DMS 273 treated with DMSO at 0.1 percent for 48 hours (cell line): ENCODE measurements at regions not wholly inside any gene's neighbourhood (a gene's known extent, or its start where the extent isn't known, plus 50 kb on each side); places are given as distances from the start of the nearest gene placed in this dataset.

Source experiments
- DNase-seq: peaks from one replicate; lab custom pipeline; 2025; lab: John Stamatoyannopoulos, UW

DNA sequence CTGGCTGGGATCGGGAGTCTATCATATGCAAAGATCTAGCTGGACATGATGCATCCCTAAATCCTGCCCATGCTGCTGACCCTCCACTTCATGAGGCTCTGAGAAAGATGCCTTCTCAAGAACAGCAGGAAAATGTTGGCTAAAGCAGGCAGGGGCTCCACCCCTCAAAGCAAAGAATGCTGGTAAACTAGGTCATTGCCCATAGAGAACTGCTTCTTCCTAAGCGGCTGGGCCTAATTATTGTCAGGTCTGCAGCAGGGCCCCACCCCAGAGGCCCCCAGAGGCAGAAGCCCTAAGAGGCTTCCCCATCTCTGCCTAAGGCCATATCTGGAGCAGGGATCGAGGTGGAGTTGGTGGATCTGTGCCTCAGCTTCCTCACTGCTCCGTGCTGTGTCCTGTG lies 447.4 kb upstream of the PROK2 start:
- no peak for DNase-seq

DNA sequence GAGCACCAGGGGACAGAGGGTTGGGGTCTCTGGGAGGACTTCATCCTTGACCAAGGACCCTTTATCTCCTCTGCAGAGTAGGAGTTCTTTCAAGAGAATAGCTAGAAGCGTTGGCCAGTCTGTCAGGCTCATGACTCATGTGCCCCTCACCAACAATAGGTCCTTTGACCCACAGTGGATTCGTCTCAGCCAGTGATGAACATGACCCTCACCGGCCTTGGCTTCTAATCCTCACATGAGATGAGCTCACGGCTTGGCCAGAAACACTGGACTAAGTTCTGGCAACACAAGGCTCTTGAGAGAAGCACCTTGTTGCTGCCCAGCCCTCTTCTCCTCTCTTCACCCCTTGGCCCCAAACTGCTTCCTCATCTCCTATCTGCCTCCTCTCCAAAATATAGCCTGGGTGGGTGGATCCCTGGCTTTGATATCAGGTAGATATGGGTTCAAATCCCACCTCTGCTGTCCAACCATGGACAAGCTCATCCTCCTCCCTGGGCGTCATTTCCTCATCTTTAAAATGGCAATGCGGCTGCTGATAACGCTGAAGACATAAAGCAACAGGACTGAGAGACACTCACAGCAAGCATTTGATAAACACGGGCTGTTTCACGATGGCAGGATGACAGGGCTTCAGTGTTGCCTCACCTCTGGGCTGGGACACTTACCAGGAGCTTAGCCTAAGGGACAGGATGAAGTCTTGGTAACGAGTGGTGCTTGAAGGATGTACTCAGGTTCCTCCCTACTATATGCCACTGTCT lies 446.7 kb upstream of the PROK2 start:
- DNase-seq: no peak

DNA sequence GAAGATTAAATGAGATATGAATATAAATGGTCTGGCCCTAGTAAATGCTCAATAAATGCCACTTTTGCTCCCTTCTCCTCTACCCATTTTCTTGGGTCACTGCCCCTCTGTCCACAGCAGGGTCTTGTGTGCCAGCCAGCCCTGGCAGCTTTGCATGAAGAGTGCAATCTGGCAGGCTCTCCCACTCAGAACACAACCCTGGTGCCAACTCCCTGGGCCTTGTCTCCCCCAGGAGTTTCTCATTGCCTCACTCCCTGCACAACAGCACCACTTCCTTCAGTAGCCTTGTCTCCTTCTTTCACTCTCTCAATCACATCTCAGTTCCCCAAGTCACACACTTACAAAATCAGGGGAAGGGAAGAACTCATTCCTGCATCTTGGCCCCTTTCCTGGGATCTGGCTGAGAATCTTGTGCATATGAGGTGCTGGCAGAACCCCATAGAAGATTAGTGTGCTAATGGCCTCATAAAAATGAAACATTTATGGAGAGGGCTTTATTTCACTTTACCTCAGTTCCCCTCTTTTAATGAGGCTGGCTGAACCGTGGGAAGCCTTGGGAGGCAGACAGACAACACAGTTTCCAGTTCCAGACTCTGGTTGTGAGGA lies 445.9 kb upstream of the PROK2 start:
- no peak for DNase-seq

DNA sequence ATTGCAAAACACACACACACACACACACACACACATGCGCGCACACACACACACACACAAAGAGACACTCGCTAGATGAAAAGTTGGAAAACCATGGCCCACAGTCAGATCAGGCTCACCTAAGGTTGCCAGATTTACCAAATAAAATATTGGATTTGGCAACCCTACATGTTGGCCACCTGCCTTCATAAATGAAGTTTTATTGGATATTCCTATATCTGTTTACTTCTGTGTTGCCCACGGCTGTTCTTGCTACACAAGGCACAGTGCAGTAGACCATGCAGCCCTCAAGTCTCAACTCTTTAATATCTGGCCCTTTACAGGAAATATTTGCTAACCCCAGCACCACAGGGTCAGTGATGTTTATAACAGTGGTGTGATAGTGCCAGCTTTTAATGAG lies 445.0 kb upstream of the PROK2 start:
- no peak for DNase-seq

DNA sequence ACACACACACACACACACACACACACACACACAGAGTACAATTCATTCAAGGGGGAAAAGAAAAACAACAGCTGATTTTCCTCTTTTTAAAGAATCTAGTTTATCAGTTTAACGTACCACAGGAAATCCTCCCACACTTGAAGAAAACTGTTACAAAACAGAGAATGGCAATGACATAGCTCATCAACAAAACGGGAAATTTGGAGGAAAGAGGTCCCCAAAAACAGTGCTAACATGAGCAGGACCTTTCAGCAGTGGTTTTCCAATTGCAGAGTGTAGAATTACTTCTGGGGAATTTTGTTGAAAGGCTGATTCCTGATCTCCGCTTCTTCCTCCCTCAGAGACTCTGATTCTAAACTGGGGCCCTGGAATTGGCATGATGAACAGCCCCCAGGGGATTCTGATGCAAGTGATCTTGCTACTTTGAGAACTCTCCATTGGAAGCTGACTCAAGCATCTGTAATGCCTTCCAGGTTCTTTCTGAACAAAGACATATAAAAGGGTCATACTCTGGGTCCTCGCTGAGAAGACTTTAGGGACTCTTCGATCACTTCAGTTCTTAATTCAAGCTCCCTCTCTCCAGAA lies 442.6 kb upstream of the PROK2 start:
- DNase-seq: no peak

DNA sequence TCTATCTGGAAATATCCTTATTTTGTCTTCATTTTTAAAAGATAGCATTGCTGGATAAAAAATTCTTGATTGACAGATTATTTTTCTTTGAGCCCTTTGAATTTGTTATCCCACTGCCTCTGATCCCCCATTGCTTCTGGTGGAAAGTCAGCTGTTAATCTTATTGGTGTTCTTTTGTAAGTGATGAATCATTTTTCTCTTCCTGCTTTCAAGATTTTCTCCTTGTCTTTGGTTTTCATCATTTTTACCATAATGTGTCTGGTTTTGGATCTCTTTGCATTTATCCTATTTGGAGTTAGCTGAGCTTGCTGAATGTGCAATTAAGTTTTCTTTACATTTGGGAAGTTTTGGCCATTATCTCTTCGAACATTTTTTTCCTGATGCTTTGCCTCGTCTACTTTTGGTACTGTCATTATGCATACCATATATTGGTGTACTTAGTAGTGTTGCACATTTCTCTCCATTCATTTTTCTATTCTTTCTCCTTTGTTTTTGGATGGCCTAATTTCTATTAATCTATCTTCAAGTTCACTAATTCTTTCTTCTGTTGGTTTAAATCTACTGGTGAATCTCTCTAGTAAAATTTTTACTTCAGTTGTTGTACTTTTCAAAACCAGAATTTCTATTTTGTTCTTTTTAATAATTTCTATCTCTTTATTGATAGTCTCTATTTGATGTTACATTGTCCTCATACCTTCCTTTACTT lies 440.0 kb upstream of the PROK2 start:
- DNase-seq: no peak

DNA sequence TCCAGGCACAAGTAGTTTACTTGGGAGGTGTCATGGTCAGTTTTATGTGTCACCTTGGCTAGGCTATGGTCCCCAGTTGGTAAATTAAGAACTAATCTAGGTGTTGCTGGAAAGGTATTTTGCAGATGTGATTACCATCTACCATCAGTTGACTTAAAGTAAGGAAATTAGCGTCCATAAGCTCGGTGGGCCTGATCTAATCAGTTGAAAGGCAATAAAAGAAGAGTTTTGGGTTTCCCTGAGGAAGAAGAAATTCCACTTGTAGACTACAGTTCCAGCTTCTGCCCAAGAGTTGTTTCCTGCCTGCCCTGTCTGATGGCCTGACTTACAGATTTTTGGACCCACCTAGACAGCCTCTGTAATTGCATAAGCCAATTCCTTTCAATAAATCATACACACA lies 438.7 kb upstream of the PROK2 start:
- DNase-seq: no peak

DNA sequence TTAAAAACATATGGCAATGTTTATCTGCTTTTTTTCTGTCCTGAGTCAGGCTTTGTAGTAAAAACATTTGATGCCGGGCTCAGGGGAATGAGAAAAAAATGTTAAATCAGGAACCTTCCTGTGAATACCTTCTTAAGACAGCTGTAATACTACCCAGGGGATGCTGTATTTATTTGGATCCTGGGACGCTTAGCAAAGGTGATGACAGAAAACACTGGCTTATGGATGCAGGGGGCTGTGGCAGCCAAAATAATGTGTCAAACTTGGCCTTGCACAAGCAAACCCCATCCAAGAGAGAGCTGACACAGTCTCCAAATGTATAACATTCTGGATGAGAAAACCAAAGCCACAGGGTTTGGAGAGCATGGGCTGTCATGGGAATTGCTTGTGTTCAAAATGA lies 438.2 kb upstream of the PROK2 start:
- no peak for DNase-seq

DNA sequence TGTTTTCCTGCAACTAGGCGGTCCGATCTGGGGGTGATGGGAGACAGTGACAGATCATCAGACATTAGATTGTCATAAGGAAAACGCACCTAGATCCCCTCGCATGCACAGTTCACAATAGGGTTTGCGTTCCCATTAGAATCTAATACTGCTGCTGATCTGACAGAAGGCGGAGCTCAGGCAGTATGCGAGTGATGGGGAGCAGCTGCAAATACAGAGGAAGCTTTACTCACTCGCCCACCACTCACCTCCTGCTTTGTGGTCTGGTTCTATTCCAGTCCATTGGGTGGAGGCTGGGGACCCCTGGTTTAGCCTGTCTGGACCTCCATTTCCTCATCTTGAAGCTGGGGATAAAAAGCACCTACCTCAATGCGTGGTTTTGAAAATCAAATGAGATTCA lies 437.5 kb upstream of the PROK2 start:
- no peak for DNase-seq

DNA sequence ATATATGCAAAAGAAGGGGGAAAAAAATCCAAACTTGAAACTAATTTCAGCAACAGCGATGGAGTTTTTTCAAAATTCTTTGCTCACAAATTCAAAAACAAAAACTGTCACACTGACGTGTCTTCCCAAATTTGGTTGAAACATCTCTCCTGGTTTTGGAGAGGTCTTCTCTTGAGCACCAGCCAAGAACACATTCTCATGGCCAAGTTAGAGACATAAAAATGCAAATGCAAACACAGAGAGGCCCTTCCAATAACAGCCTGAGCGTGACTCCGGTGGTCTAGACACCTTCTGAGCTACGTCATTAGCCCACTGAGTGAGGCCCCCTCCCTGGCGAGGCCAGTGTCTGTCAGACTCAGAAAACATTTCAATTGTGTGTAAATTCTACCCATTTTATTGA lies 436.0 kb upstream of the PROK2 start:
- no peak for DNase-seq

DNA sequence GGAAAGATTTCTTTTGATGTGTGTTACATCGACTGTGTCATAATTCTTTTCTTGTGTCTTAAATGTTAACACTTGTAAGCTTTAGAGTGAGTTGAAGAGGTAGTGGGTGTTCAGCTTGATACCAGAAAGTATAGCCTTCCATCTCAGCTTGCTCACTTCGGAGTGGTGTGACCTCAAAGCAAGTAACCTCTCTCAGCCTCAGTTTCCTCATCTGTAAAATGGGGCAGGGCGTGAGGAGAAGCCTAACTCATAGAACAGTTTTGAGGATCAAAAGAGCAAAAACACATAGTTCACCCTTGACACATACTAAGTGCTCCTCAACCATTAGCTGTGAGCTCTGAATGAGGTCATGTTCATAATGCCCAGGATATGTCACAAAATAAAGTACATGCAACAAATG lies 434.8 kb upstream of the PROK2 start:
- DNase-seq: no peak

DNA sequence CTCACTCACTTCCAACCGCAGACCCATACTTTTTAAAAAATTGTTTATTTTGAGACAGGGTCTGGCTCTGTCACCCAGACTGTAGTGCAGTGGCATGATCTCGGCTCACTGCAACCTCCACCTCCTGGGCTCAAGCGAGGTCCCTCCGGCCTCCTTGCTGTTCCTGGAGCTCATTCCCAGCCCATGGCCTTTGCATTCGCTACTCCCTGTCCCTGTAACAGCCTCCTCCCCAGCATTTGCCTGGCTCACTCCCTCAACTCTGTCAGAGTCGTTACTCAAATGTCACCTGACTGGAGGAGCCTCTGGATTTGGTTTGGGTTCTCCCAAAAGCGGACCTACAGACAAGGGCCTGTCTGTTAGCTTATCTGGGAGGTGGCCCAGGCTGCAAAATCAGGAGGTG lies 432.6 kb upstream of the PROK2 start:
- no peak for DNase-seq

DNA sequence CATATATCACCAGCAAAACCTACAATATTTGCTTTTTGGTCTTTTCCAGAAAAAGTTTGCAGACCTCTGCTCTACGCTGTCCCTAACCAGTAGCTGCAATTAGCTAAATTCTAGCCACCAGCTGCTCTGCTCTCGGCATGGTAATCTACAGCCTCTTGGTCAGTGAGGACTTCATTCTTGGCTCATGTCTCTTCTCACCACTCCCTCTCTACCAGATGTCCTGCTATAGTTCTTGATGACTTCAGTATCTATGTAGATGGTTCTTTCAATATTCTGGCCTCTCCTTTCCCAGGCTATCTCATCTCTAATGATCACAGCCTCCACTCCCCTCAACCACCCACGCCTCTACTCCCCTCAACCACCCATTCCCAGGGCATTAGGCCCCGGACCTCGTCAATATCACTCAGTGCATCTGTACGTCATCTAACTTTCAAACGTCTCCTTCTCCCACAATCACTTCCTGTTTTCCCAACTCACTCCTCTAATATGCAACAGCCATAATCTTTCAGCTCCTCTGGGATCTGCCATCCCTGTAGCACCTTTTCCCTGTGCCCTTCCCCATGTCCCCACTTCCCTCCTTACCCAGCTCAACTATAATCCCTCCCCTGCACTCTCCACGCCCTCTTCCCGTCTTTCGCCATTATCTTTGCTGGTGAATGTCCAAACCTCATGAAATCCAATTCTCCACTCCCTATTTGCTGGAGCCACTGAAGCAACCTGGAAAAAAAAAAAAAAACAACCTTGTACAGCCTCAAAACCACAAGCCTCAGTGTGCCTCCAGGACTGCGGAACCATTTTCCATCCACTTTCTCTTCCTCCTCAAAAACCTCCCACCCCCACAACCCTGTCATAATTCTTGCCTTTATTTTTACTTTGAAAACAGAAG lies 429.4 kb upstream of the PROK2 start:
- no peak for DNase-seq

DNA sequence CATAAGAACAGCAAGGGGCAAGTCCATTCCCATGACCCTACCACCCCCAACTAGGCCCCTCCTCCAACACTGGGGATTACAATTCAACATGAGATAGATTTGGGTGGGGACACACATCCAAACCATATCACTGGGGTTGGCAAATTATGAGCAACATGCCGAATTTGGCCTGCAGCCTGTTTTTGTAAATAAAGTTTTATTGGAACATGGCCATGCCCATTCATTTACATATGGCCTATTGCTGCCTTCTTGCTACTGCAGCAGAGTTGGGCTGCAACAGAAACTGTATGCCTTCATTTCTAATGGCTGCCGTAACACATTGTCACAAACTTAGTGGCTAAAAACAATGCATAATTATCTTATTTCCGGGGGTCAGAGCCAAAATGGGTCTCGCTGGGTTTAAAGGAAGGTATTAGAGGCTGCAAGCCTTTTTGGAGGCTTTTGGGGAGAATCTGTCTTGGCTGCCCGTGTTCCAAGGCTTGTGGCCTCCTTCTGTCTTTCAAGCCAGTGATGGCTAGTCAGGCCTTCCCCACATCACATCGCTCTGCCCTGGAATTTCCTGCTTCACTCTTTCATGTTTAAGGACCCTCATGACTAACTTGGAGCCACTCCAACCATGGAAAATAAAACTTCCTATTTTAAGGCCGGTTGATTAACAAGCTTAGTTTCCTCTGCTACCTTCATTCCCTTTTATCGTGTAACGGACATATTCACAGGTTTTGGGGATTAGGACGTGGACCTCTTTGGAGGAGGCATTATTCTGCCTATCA lies 428.5 kb upstream of the PROK2 start:
- DNase-seq: no peak

DNA sequence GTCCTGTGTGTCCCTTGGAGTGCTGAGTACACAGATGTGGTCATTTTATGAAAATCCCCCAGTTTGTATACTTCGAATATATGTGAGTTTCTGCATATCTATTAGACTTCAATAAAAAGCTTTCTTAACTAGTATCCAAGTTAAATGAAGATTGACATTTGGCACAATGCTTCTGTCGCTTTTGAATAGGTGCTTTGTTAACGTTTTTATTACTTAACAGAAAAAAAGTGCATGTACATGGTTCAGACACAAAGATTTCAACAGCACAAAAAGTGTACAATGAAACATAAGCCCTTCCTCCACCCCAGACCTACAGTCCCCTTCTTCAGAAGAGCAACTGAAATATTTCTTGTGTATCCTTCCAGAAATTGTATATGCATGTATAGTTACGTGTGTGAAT lies 427.4 kb upstream of the PROK2 start:
- no peak for DNase-seq

DNA sequence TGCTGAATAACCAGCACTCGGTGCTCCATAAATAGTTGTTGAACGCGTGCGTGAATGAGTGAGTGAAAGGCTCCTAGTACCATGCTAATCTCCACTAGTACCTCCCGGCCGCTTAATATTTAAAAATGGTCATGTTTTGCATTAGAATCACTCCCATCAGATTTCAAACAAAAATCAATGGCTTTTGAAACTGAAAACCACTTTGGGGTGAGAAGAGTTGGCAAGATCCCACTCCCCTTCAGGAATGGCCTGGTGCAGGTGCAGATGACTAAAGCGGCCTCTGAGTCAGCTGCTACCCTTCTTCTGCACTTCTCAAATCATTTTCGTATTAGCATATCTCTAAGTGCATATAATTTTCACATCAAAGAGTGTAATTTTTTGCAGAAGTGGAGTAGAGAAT lies 425.3 kb upstream of the PROK2 start:
- DNase-seq: no peak

DNA sequence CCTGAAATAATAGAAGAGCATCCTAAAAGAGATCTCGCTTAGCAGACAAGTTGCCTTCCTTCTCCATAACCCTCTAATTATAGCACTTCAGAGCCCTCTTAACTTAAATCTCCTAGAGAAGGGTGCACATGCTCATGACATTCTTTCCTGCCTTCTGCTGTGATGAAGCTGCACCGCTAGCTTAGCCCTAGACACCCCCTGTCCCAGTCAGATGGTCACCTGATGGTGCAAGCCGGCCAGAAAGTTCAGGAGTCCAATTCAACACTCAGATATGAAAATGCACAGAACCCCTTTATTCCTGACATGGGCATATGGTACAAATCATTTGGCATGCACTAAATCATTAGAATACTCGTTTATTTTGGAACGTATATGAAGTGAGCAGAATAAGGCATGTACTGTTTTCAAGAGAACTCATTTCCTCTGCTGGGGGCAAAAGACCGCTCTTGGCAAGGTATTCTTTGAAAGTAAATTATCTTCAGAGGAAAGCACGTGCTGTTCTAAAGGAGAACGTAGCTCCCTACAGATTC lies 420.4 kb upstream of the PROK2 start:
- DNase-seq: no peak

DNA sequence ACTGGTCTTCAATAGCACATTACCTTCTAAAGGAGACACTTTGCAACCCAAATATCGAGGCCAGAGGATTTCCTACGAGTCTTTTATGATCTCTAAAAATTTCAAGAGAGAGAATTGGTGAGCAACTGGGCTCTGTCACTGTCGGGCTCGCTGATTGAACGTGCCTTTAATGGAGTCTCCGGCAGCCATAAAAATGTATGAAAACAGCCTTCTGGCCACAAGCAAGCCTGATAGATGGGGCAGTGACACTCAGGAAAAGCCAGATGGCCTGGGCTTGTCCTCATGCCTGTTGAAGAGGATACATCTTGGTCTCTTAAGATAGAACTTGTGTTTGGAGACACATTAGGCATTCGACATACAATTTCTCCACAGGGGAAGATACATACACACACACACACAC lies 419.5 kb upstream of the PROK2 start:
- DNase-seq: no peak

DNA sequence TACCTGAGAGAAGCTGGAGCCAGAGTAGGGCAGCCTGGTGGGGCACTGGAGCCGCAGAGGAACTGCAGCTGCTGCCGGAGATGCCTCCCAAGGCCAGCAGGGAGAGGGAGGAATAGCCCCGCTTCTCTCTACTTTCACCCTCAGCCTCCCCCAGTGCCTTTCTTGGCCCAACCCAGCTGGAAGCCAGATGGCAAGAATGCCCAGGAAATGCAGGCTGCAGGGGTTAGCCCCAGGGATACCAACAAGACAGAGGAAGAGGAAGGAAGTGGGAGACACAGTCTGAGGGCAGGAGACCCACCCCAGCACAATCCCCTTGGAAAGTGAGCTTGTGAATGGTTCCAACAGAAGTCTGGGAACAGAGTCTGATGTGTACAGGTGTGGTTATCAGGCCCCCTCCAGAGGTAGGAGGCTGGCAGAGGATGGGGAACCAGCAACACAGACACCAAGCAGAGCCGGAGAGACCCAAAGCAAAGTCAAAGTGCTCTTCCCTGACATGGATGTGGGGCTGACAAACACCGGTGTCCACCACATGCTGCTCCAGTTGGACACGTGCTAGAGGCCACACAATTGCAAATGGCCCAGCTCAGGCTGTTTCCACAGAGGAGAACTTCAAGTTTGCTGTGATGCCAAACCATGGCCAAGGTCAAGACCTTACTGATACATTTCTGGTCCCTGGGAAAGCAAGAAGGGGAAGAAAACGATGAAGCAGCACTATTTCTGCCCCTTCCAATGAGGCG lies 418.8 kb upstream of the PROK2 start:
- no peak for DNase-seq

DNA sequence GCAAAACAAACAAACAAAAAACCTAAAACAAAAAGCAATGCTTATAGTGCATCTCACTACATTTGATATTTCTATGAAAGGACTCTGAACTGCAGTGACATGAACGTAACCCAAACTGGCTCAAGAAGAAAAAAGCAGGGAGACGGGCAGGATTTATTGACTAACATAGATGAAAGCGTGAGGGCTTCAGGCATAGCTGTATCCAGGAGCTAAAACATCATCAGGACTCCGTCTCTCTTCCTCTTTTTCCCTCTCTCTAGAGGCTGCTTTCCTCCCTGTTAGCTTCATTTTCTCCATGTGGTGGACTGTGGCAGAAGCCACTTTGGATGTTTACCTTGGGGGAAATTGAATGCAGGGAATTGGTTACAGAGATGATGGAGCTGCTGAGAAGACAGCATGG lies 418.2 kb upstream of the PROK2 start:
- no peak for DNase-seq
